Glutamatergic neuron (in vitro differentiated cells): ENCODE measurements at regions not wholly inside any gene's neighbourhood (a gene's known extent, or its start where the extent isn't known, plus 50 kb on each side); places are given as distances from the start of the nearest gene placed in this dataset.

ENCODE experiments used
- DNase-seq: peaks from one replicate; pipeline ENCODE4 v3.0.0; 2022
- H3K27ac Mint-ChIP-seq: one replicate; pipeline ENCODE4 v1.8.0; 2020; ENCODE audit warnings: mild to moderate bottlenecking, mixed read lengths, inconsistent platforms; ENCODE audit not compliant: unreplicated experiment
- H3K27me3 Mint-ChIP-seq: one replicate; pipeline ENCODE4 v1.8.0; 2020; ENCODE audit warnings: mild to moderate bottlenecking, moderate library complexity, mixed read lengths, inconsistent platforms; ENCODE audit not compliant: unreplicated experiment
- H3K36me3 Mint-ChIP-seq: one replicate; pipeline ENCODE4 v1.8.0; 2020; ENCODE audit warnings: mild to moderate bottlenecking, mixed read lengths, inconsistent platforms; ENCODE audit not compliant: unreplicated experiment
- H3K4me1 Mint-ChIP-seq: one replicate; pipeline ENCODE4 v1.8.0; 2020; ENCODE audit warnings: mild to moderate bottlenecking, low read depth, mixed read lengths, inconsistent platforms; ENCODE audit not compliant: unreplicated experiment
- H3K4me3 Mint-ChIP-seq: one replicate; pipeline ENCODE4 v1.8.0; 2020; ENCODE audit warnings: mild to moderate bottlenecking, mixed read lengths, inconsistent platforms; ENCODE audit not compliant: unreplicated experiment
- H3K9me3 Mint-ChIP-seq: one replicate; pipeline ENCODE4 v1.8.0; 2020; ENCODE audit warnings: mild to moderate bottlenecking, moderate library complexity, mixed read lengths, inconsistent platforms; ENCODE audit not compliant: unreplicated experiment
- TF ChIP-seq, protein P1 (sequence below): fragments of 200-600 bp; sonication (generic); IDR thresholded peaks from one replicate; pipeline ENCODE4 v1.5.0; 2021; ENCODE audit not compliant: partially characterized antibody, unreplicated experiment

DNA sequence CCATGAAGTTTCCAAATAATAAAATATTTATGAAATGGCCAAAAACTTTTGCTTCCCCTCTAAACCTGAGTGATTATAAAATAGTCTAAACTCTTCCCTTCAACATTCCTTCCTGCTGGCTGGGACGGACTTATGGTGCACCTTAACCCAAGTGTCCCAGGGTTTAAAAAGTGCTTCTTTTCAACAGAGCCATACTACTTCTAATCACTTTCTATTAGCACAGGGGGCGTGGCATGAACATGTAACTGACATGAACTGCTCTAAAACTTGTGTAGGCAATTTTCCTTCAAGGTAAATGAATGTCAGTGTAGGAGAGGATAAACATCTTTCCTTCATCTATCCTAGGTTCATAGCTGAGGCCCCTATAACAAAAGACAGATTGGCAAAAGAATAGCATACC, 163.6 kb upstream of the RIMS1 start:
- no peaks in the 10 kb centered on the region for H3K4me1 Mint-ChIP-seq
- no peak for DNase-seq
- H3K4me3 Mint-ChIP-seq: no peak overlapping the region
- no peaks in the 10 kb centered on the region for H3K36me3 Mint-ChIP-seq
- TF ChIP-seq, protein P1, sequence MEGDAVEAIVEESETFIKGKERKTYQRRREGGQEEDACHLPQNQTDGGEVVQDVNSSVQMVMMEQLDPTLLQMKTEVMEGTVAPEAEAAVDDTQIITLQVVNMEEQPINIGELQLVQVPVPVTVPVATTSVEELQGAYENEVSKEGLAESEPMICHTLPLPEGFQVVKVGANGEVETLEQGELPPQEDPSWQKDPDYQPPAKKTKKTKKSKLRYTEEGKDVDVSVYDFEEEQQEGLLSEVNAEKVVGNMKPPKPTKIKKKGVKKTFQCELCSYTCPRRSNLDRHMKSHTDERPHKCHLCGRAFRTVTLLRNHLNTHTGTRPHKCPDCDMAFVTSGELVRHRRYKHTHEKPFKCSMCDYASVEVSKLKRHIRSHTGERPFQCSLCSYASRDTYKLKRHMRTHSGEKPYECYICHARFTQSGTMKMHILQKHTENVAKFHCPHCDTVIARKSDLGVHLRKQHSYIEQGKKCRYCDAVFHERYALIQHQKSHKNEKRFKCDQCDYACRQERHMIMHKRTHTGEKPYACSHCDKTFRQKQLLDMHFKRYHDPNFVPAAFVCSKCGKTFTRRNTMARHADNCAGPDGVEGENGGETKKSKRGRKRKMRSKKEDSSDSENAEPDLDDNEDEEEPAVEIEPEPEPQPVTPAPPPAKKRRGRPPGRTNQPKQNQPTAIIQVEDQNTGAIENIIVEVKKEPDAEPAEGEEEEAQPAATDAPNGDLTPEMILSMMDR: no peak
- H3K9me3 Mint-ChIP-seq: no peaks in the 10 kb centered on the region
- no peak overlapping the region for H3K27ac Mint-ChIP-seq
- H3K27me3 Mint-ChIP-seq: no peaks in the 10 kb centered on the region

DNA sequence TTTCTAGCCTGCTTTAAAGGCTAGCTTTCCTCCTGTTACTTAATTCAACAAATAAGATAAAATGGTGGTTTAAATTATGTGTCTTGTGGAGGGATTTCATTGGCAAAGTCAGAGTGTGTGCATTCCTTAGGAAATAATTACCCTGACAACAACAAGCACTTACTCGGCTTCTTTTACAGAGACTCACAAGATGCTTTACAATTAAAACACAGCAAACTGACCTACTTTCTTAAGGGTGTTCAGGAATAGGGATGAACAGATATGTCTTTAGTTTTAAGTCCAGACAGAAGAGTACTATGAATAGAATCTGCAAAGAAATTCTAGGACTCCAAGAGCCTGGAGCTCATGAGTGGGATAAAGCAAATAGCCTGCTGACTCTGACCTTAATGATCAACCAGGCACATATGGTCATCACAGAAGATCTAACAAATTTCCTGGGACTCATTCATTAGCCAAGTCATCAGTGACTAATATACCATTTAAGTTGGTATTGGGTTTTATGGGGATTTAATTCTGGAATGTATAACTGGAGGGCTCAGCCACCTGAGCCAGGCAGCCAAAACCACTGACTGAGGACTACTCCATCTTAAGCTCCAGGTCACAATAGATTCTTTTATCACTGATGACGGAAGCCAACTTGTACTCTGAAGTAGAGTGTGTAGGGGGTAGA, 161.8 kb upstream of the RIMS1 start:
- Mint-ChIP-seq H3K4me1 (peaks cover 2% of the 10 kb centered on the region), H3K27ac (no peak overlapping the region), H3K36me3 (no peaks in the 10 kb centered on the region), H3K4me3 (no peak overlapping the region), H3K9me3 (no peaks in the 10 kb centered on the region), H3K27me3 (no peaks in the 10 kb centered on the region)
- no peak for DNase-seq
- TF ChIP-seq, protein P1: no peak

- Mint-ChIP-seq H3K27ac (no peak overlapping the region), H3K4me3 (no peak overlapping the region), H3K4me1 (peaks cover 2% of the 10 kb centered on the region), H3K9me3 (no peaks in the 10 kb centered on the region), H3K36me3 (no peaks in the 10 kb centered on the region), H3K27me3 (no peaks in the 10 kb centered on the region)
- DNase-seq: no peak
- TF ChIP-seq, protein P1: no peak
Observed at GRCh38 chr6:71725126-71725470, 161.3 kb upstream of the RIMS1 start.

DNA sequence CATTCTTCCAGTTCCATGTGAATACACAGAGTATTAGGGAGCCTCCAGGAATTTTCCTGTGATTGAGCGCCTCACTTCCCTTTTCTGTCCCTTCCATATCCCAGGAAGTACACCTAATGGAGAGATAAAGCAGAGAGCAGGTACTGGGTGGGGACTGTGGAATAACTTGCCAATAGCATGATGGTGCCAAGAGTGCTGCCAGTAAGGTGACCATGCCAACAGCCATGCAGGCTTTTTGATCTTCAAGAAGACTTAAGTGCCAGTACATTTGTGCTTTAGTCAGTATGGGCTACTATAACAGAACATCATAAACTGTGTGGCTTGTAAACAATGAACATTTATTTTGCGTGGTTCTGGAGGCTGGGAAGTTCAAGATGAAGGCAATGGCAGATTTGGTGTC, 160.2 kb upstream of the RIMS1 start:
- Mint-ChIP-seq H3K36me3 (no peaks in the 10 kb centered on the region), H3K9me3 (no peaks in the 10 kb centered on the region), H3K4me1 (peaks cover 2% of the 10 kb centered on the region), H3K4me3 (no peak overlapping the region), H3K27me3 (no peaks in the 10 kb centered on the region), H3K27ac (no peak overlapping the region)
- TF ChIP-seq, protein P1: no peak
- DNase-seq: no peak

- Mint-ChIP-seq H3K36me3 (no peaks in the 10 kb centered on the region), H3K4me3 (no peak overlapping the region), H3K9me3 (no peaks in the 10 kb centered on the region), H3K27me3 (no peaks in the 10 kb centered on the region), H3K27ac (no peak overlapping the region), H3K4me1 (peaks cover 2% of the 10 kb centered on the region)
- DNase-seq: no peak
- TF ChIP-seq, protein P1: no peak
Observed at GRCh38 chr6:71727632-71728294, 158.6 kb upstream of the RIMS1 start.
